ENCODE measurements at regions not wholly inside any gene's neighbourhood (a gene's known extent, or its start where the extent isn't known, plus 50 kb on each side); places are given as distances from the start of the nearest gene placed in this dataset.
"Not testable (repeated sequence)": the region's sequence is repeated elsewhere in the genome, so short reads cannot be mapped to it uniquely, and the experiment has no call there.

DNA sequence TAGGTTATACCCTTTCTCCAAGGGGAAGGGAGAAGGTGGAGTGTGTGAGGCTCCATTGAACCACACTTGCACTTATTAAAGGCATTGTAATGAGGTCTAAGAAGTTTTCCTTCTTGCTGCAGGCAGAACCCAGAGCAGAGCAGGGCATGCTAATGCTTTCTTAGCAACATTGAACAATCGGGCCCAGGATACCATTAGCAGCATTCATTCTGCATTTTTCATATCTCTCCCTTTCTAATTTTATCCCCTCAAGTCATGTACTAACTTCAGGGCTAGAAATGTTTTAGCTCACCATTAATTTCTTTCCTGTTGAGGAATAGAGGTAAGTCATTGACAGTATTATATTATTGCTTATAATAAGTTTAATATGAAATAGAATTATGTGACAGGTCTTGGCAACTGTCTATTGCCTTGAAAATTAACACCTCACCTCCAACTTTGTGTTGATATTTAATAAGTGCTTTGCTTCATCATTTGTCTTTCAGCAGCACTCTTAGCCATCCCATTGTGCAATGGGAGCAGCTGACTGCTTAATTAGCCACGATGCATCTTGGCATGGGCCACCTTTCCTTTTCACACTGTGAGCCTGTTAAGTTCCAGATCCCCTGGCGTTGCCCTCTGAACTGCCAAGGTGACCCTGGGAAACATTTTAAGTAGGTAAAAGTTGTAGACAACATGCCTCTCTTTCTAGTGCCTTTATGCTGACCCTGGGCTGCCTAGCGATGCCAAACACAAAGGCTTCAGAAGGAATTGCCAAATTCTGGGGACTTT is 300.8 kb upstream of the MEX3C start:
- Histone ChIP-seq H3K36me3 (ENCODE audit: insufficient read depth, low read length) (no peaks in the 10 kb centered on the region), H3K27ac (no peak overlapping the region), H3K9ac (ENCODE audit: insufficient read length) (no peak overlapping the region), H3K9me3 (ENCODE audit: low read depth, low read length) (no peaks in the 10 kb centered on the region), H3K4me3 (no peak overlapping the region)
- DNase-seq (ENCODE audit: low read depth, low spot score) = no peak
- TF ChIP-seq FOXP2 (optimal IDR thresholded peaks at IDR 0.05; ENCODE audit: control extremely low read depth, extremely low read length, insufficient read depth) = no peak
- no peak for TF ChIP-seq POLR2AphosphoS5 (IDR thresholded peaks at IDR 0.05; ENCODE audit: borderline replicate concordance, low read depth, low read length)
- TF ChIP-seq EZH2 (IDR thresholded peaks at IDR 0.05) = no peak

- H3K36me3 ChIP-seq (ENCODE audit: insufficient read depth, low read length) = no peaks in the 10 kb centered on the region
- H3K9ac ChIP-seq (ENCODE audit: insufficient read length) = no peak overlapping the region
- DNase-seq (ENCODE audit: low read depth, low spot score) = no peak
- no peaks in the 10 kb centered on the region for H3K9me3 ChIP-seq (ENCODE audit: low read depth, low read length)
- TF ChIP-seq POLR2AphosphoS5 (IDR thresholded peaks at IDR 0.05; ENCODE audit: borderline replicate concordance, low read depth, low read length) (no peak), FOXP2 (optimal IDR thresholded peaks at IDR 0.05; ENCODE audit: control extremely low read depth, extremely low read length, insufficient read depth) (no peak)
- H3K4me3 ChIP-seq = no peak overlapping the region
- no peak overlapping the region for H3K27ac ChIP-seq
These were observed 305.9 kb upstream of the MEX3C start for GRCh38 chr18:51503351-51503750.

DNA sequence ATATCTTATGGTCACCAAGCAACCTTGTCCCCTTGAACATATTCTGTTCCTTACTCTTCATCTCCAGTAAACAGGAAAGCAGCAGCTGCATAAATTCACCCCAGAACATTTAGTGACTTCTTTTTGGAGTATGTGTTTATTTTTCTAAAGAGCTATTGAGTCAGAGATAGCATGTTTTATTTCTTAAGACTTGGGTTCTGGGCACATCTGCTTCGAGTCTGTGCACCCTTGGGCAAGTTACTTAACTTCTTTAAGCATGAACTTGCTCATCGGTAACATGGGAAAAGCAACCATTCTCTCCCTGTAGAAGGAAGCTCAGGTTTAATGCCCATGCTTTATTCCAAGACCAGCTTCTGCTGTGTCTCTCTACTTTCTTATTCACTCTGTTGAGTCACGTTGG is 309.3 kb upstream of the MEX3C start:
- H3K27ac ChIP-seq = no peak overlapping the region
- no peaks in the 10 kb centered on the region for H3K36me3 ChIP-seq (ENCODE audit: insufficient read depth, low read length)
- no peak overlapping the region for H3K9ac ChIP-seq (ENCODE audit: insufficient read length)
- no peak for DNase-seq (ENCODE audit: low read depth, low spot score)
- H3K4me3 ChIP-seq = no peak overlapping the region
- TF ChIP-seq POLR2AphosphoS5 (IDR thresholded peaks at IDR 0.05; ENCODE audit: borderline replicate concordance, low read depth, low read length) (no peak), EZH2 (IDR thresholded peaks at IDR 0.05) (no peak), FOXP2 (optimal IDR thresholded peaks at IDR 0.05; ENCODE audit: control extremely low read depth, extremely low read length, insufficient read depth) (no peak)
- no peaks in the 10 kb centered on the region for H3K9me3 ChIP-seq (ENCODE audit: low read depth, low read length)

- H3K27ac ChIP-seq; H3K9ac ChIP-seq (ENCODE audit: insufficient read length); H3K4me3 ChIP-seq; H3K36me3 ChIP-seq (ENCODE audit: insufficient read depth, low read length); H3K9me3 ChIP-seq (ENCODE audit: low read depth, low read length); DNase-seq (ENCODE audit: low read depth, low spot score): not testable (repeated sequence)
These were observed 310.9 kb upstream of the MEX3C start for GRCh38 chr18:51508410-51508809.

GRCh38 chr18:51510020-51510419 is 312.5 kb upstream of the MEX3C start:
- H3K36me3 ChIP-seq (ENCODE audit: insufficient read depth, low read length) = no peaks in the 10 kb centered on the region
- H3K9ac ChIP-seq (ENCODE audit: insufficient read length) = no peak overlapping the region
- no peak overlapping the region for H3K27ac ChIP-seq
- no peaks in the 10 kb centered on the region for H3K9me3 ChIP-seq (ENCODE audit: low read depth, low read length)
- DNase-seq (ENCODE audit: low read depth, low spot score) = no peak
- TF ChIP-seq FOXP2 (optimal IDR thresholded peaks at IDR 0.05; ENCODE audit: control extremely low read depth, extremely low read length, insufficient read depth) (no peak), POLR2AphosphoS5 (IDR thresholded peaks at IDR 0.05; ENCODE audit: borderline replicate concordance, low read depth, low read length) (no peak), EZH2 (IDR thresholded peaks at IDR 0.05) (no peak)
- no peak overlapping the region for H3K4me3 ChIP-seq

DNA sequence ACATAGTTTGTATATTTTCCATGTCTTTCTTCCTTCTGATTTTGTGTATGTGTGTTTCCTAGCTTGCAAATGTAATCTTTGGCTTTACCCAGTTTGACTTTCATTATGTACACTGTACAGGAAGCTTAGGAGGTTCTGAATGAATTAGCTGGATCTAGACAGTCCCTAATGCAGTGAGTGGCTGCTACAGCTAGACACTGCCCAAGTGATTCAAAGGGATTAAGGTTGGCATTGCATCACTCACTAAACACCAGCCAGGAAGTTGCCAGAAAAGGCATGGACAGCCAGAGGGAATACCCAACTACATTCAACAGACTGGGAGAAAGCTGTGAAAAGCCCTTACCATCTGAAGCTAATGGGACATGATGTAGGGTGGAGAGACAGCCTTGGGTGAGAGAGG is 316.0 kb upstream of the MEX3C start:
- no peak for DNase-seq (ENCODE audit: low read depth, low spot score)
- Histone ChIP-seq H3K36me3 (ENCODE audit: insufficient read depth, low read length) (no peaks in the 10 kb centered on the region), H3K9me3 (ENCODE audit: low read depth, low read length) (no peaks in the 10 kb centered on the region), H3K4me3 (no peak overlapping the region), H3K27ac (no peak overlapping the region), H3K9ac (ENCODE audit: insufficient read length) (no peak overlapping the region)
- TF ChIP-seq POLR2AphosphoS5 (IDR thresholded peaks at IDR 0.05; ENCODE audit: borderline replicate concordance, low read depth, low read length) (no peak), FOXP2 (optimal IDR thresholded peaks at IDR 0.05; ENCODE audit: control extremely low read depth, extremely low read length, insufficient read depth) (no peak), EZH2 (IDR thresholded peaks at IDR 0.05) (no peak)

- H3K36me3 ChIP-seq (ENCODE audit: insufficient read depth, low read length) = no peaks in the 10 kb centered on the region
- H3K9me3 ChIP-seq (ENCODE audit: low read depth, low read length) = no peaks in the 10 kb centered on the region
- no peak overlapping the region for H3K9ac ChIP-seq (ENCODE audit: insufficient read length)
- H3K27ac ChIP-seq = no peak overlapping the region
- H3K4me3 ChIP-seq = no peak overlapping the region
- no peak for DNase-seq (ENCODE audit: low read depth, low spot score)
- TF ChIP-seq EZH2 (IDR thresholded peaks at IDR 0.05) (no peak), POLR2AphosphoS5 (IDR thresholded peaks at IDR 0.05; ENCODE audit: borderline replicate concordance, low read depth, low read length) (no peak), FOXP2 (optimal IDR thresholded peaks at IDR 0.05; ENCODE audit: control extremely low read depth, extremely low read length, insufficient read depth) (no peak)
These were observed 316.6 kb upstream of the MEX3C start for GRCh38 chr18:51514128-51514527.

- Histone ChIP-seq H3K27ac (no peak overlapping the region), H3K36me3 (ENCODE audit: insufficient read depth, low read length) (no peaks in the 10 kb centered on the region), H3K9ac (ENCODE audit: insufficient read length) (no peak overlapping the region), H3K9me3 (ENCODE audit: low read depth, low read length) (no peaks in the 10 kb centered on the region), H3K4me3 (no peak overlapping the region)
- TF ChIP-seq FOXP2 (optimal IDR thresholded peaks at IDR 0.05; ENCODE audit: control extremely low read depth, extremely low read length, insufficient read depth) = no peak
- no peak for TF ChIP-seq EZH2 (IDR thresholded peaks at IDR 0.05)
- no peak for TF ChIP-seq POLR2AphosphoS5 (IDR thresholded peaks at IDR 0.05; ENCODE audit: borderline replicate concordance, low read depth, low read length)
- DNase-seq (ENCODE audit: low read depth, low spot score) = no peak
These were observed 319.1 kb upstream of the MEX3C start for GRCh38 chr18:51516478-51517038.

- no peak overlapping the region for H3K27ac ChIP-seq
- no peak overlapping the region for H3K9ac ChIP-seq (ENCODE audit: insufficient read length)
- no peaks in the 10 kb centered on the region for H3K36me3 ChIP-seq (ENCODE audit: insufficient read depth, low read length)
- H3K4me3 ChIP-seq = no peak overlapping the region
- TF ChIP-seq POLR2AphosphoS5 (IDR thresholded peaks at IDR 0.05; ENCODE audit: borderline replicate concordance, low read depth, low read length) (no peak), FOXP2 (optimal IDR thresholded peaks at IDR 0.05; ENCODE audit: control extremely low read depth, extremely low read length, insufficient read depth) (no peak), EZH2 (IDR thresholded peaks at IDR 0.05) (no peak)
- H3K9me3 ChIP-seq (ENCODE audit: low read depth, low read length) = no peaks in the 10 kb centered on the region
- DNase-seq (ENCODE audit: low read depth, low spot score) = no peak
These were observed 322.1 kb upstream of the MEX3C start for GRCh38 chr18:51519571-51519970.
